Sigmoid colon (tissue), 4 donors: ENCODE measurements at regions not wholly inside any gene's neighbourhood (a gene's known extent, or its start where the extent isn't known, plus 50 kb on each side); places are given as distances from the start of the nearest gene placed in this dataset.

Experiments
- EP300 ChIP-seq, 4 donors: sonication (generic); formaldehyde crosslinking; IDR thresholded peaks; one replicate each; pipeline ENCODE4 v1.6.1; 2017; ENCODE audit warnings: antibody characterized with exemption in 4 of 4
- POLR2A ChIP-seq, 2 donors: fragments of 450-650 bp; IDR thresholded peaks; one replicate each; pipeline ENCODE4 v1.6.1; 2016; ENCODE audit warnings: antibody characterized with exemption in 2 of 2, mild to moderate bottlenecking in 2 of 2, moderate library complexity in 2 of 2
- POLR2AphosphoS5 ChIP-seq, 4 donors: sonication (generic); formaldehyde crosslinking; IDR thresholded peaks; one replicate each; pipeline ENCODE4 v1.6.1; 2017; ENCODE audit warnings: antibody characterized with exemption in 4 of 4
- TF ChIP-seq, protein P1 (sequence below), 4 experiments: fragments of 450-650 bp in 3 of 4; fragments of 200-600 bp in 1 of 4; IDR thresholded peaks; one replicate each; pipeline ENCODE4 v1.5.1; 2016 to 2019; ENCODE audit warnings: antibody characterized with exemption in 4 of 4, mild to moderate bottlenecking in 3 of 4, moderate library complexity in 2 of 4

- TF ChIP-seq POLR2AphosphoS5 (IDR thresholded peaks at IDR 0.05) (no peak), POLR2A (IDR thresholded peaks at IDR 0.05) (no peak), EP300 (IDR thresholded peaks at IDR 0.05) (no peak)
- TF ChIP-seq, protein P1, sequence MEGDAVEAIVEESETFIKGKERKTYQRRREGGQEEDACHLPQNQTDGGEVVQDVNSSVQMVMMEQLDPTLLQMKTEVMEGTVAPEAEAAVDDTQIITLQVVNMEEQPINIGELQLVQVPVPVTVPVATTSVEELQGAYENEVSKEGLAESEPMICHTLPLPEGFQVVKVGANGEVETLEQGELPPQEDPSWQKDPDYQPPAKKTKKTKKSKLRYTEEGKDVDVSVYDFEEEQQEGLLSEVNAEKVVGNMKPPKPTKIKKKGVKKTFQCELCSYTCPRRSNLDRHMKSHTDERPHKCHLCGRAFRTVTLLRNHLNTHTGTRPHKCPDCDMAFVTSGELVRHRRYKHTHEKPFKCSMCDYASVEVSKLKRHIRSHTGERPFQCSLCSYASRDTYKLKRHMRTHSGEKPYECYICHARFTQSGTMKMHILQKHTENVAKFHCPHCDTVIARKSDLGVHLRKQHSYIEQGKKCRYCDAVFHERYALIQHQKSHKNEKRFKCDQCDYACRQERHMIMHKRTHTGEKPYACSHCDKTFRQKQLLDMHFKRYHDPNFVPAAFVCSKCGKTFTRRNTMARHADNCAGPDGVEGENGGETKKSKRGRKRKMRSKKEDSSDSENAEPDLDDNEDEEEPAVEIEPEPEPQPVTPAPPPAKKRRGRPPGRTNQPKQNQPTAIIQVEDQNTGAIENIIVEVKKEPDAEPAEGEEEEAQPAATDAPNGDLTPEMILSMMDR (IDR thresholded peaks at IDR 0.05), result no peak
Measured at GRCh38 chr2:187679454-187679853, 125.2 kb upstream of the TFPI start.
